Heart right ventricle (tissue), 16 donors: ENCODE measurements at regions not wholly inside any gene's neighbourhood (a gene's known extent, or its start where the extent isn't known, plus 50 kb on each side); places are given as distances from the start of the nearest gene placed in this dataset.
"Not testable (repeated sequence)": the region's sequence is repeated elsewhere in the genome, so short reads cannot be mapped to it uniquely, and the experiment has no call there.

ENCODE experiments used
- ATAC-seq, 8 donors: fragments of 200-7000 bp; cut with Tn5 transposase; one replicate each; pipeline ENCODE4 v1.9.1; 2020; ENCODE audit warnings: mild to moderate bottlenecking in 8 of 8, moderate library complexity in 8 of 8, moderate number of reproducible peaks in 1 of 8
- DNase-seq, 2 donors: peaks; one replicate each; pipeline ENCODE4 v3.0.0-alpha.2; 2020
- H3K27ac ChIP-seq, 10 donors: fragments of 200-600 bp; sonication (generic) in 2 of 10; one replicate each; pipeline versions ENCODE4 v1.5.0 to v1.8.0; 2020 to 2022; ENCODE audit warnings: mild to moderate bottlenecking in 3 of 10
- H3K27me3 ChIP-seq, 7 donors: fragments of 200-600 bp; one replicate each; pipeline ENCODE4 v1.8.0; 2021 to 2022; ENCODE audit warnings: mild to moderate bottlenecking in 2 of 7
- H3K36me3 ChIP-seq, 9 donors: fragments of 200-600 bp; sonication (generic) in 1 of 9; one replicate each; pipeline versions ENCODE4 v1.5.0 to v1.8.0; 2020 to 2022; ENCODE audit warnings: mild to moderate bottlenecking in 2 of 9
- H3K4me1 ChIP-seq, 9 donors: fragments of 200-600 bp; sonication (generic) in 1 of 9; one replicate each; pipeline versions ENCODE4 v1.5.0 to v1.8.0; 2020 to 2022; ENCODE audit warnings: mild to moderate bottlenecking in 4 of 9
- H3K4me3 ChIP-seq, 10 donors: fragments of 200-600 bp; sonication (generic) in 2 of 10; one replicate each; pipeline versions ENCODE4 v1.5.0 to v1.8.0; 2020 to 2022; ENCODE audit warnings: mild to moderate bottlenecking in 7 of 10, moderate library complexity in 2 of 10
- H3K9me3 ChIP-seq, 11 donors: fragments of 200-600 bp in 10 of 11; sonication (generic) in 2 of 11; one replicate each; pipeline versions ENCODE4 v1.5.0 to v1.8.0; 2013 to 2022; ENCODE audit warnings: mild to moderate bottlenecking in 2 of 11, control low read depth in 1 of 11, moderate library complexity in 1 of 11
- CTCF ChIP-seq, 9 donors: fragments of 200-600 bp; sonication (generic) in 2 of 9; IDR thresholded peaks; one replicate each; pipeline versions ENCODE4 v1.5.0 to v1.8.0; 2021 to 2022; ENCODE audit warnings: antibody characterized with exemption in 9 of 9, mild to moderate bottlenecking in 5 of 9, moderate library complexity in 1 of 9
- WGBS, 2 donors: extraction: QIAGEN DNeasy Blood & Tissue Kit; methylation state at CpG; one replicate each; pipeline ENCODE4 v1.1.7; 2013; ENCODE audit warnings: inconsistent platforms in 1 of 2; 5-methylcytosine and 5-hydroxymethylcytosine counted together
- intact Hi-C, 10 donors: fragments of 100-400 bp; cut with DNase I; formaldehyde crosslinking; loops; one replicate each; pipeline versions ENCODE4 v1.11.1 to v1.14.2; 2022
- donor health status: Arrhythmogenic right ventricular cardiomyopathy.
- donor health status: ischemic (EF 13 %, LVEDD 7.1; RV severe dilation, severe dysfunction).
- donor health status: healthy with polysubstance abuse.
- donor health status: DM: no; HTN: yes; CAD: no.
- donor health status: DM: no; HTN: no; CAD: no.
- donor health status: ischemic (EF 25% LVEDD 6.9; RV normal size, moderate dysfunction).
- donor health status: ischemic (EF 25% LVEDD 5.7; RV mildly dilated, moderate dysfunction).
- donor health status: healthy.
- donor health status: DM: yes; HTN: yes; CAD: no.
- donor health status: Ischemic cardiomyopathy.
- donor health status: ischemic (EF 35%, LVEDD 5.7; RV mildly dilated, moderate dysfunction).
- donor health status: nonischemic (EF 11% LVEDD 7.7; RV severe dilation, severe dysfunction).
- donor health status: DM: yes; HTN: yes; CAD: no.
- donor health status: PGD.
- donor health status: ischemic (EF 29% LVEDD 5.4; RV normal size, mild dysfunction).
- donor health status: nonischemic (EF 23%, LVEDD 6.1; RV moderate dilation, normal function).

DNA sequence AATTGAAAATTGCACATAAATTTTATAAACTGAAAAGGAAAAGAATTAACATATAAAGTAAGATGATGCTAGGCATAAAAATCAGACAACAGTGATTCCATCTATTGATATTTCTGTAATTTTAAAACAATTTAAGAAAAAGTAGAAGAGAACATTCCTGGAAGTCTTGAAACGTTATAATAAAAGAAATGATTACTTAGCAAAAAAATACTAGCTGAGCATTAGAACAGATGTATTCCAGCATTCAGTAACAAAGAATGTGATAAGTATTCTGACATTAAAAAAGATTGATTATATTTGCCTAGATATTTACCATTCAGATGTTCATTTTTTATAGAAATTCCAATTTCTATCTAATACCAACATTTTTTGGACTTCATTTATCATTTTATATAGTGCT lies 120.1 kb upstream of the PPP1R9A start:
- H3K27ac ChIP-seq = no peak overlapping the region
- no peak overlapping the region for H3K4me3 ChIP-seq
- H3K9me3 ChIP-seq = peaks cover 0 to 25% (median 7%) of the 10 kb centered on the region in 11 donors
- ATAC-seq (no peak), DNase-seq (no peak)
- intact Hi-C loops = no loop called here
- no peak for TF ChIP-seq CTCF (IDR thresholded peaks at IDR 0.05)
- H3K27me3 ChIP-seq = peaks cover 0 to 4% (median 0%) of the 10 kb centered on the region in 7 donors
- 56 to 63% methylated on average over 1 of the region's 1 CpG for WGBS, 2 donors
- H3K36me3 ChIP-seq = no peaks in the 10 kb centered on the region
- H3K4me1 ChIP-seq = no peaks in the 10 kb centered on the region

- H3K27ac ChIP-seq, ATAC-seq, DNase-seq, intact Hi-C loops, H3K27me3 ChIP-seq, H3K4me3 ChIP-seq, H3K36me3 ChIP-seq, H3K4me1 ChIP-seq: not testable (repeated sequence)
- peaks cover 0 to 25% (median 7%) of the 10 kb centered on the region in 11 donors for H3K9me3 ChIP-seq
- WGBS, 2 donors = 89 to 96% methylated on average over 3 of the region's 3 CpGs
Measured at GRCh38 chr7:94788378-94788777, 119.0 kb upstream of the PPP1R9A start.

DNA sequence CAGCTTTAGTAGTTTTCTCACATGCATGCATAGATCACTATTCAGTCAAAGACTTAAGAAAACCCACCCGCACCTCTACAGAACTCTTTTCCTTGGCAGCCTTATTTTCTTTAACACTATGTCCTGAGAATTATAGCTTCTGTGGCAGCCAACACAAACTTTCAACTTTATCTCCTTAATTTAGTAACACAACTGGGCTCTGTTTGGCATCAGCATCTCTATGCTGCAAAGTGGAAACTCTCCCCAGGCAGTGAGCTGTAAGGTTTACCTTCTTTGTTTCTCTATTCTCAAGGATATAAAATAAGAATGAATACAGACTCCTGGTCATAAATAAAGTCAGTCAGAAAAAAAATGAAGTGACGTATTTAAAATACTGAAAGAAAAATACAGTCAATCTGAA lies 115.2 kb upstream of the PPP1R9A start:
- H3K4me1 ChIP-seq = no peaks in the 10 kb centered on the region
- no peak overlapping the region for H3K4me3 ChIP-seq
- no peak for ATAC-seq
- 78 to 79% methylated on average over 2 of the region's 2 CpGs for WGBS, 2 donors
- H3K27me3 ChIP-seq = peaks cover 0 to 4% (median 0%) of the 10 kb centered on the region in 7 donors
- intact Hi-C loops = no loop called here
- TF ChIP-seq CTCF (IDR thresholded peaks at IDR 0.05) = no peak
- no peak overlapping the region for H3K27ac ChIP-seq
- no peak for DNase-seq
- peaks cover 0 to 7% (median 0%) of the 10 kb centered on the region in 11 donors for H3K9me3 ChIP-seq
- no peaks in the 10 kb centered on the region for H3K36me3 ChIP-seq

GRCh38 chr7:94797404-94797803 lies 110.0 kb upstream of the PPP1R9A start:
- H3K4me3 ChIP-seq, H3K27ac ChIP-seq, DNase-seq, H3K27me3 ChIP-seq, H3K36me3 ChIP-seq, H3K9me3 ChIP-seq, intact Hi-C loops, H3K4me1 ChIP-seq, ATAC-seq: not testable (repeated sequence)
- 92 to 94% methylated on average over 6 of the region's 6 CpGs for WGBS, 2 donors

DNA sequence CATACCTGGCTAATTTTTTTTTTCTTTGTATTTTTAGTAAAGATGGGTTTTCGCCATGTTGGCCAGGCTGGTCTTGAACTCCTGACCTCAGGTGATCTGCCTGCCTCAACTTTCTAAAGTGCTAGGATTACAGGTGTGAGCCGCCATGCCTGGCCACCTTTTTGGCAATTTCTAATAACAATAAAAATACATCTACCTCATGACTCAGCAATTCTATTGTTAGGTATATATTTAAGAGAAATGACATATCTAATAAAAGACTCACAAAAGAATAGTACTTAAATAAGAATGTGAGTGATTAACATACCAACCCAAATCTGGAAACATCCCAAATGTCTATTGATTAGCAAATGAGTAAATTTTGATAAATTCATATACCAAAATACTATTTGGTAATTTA lies 103.6 kb upstream of the PPP1R9A start:
- TF ChIP-seq CTCF (IDR thresholded peaks at IDR 0.05) = no peak
- Histone ChIP-seq H3K27me3 (no peaks in the 10 kb centered on the region), H3K4me1 (no peaks in the 10 kb centered on the region), H3K27ac (no peak overlapping the region), H3K9me3 (peaks cover 0 to 4% (median 0%) of the 10 kb centered on the region in 11 donors), H3K4me3 (no peak overlapping the region), H3K36me3 (no peaks in the 10 kb centered on the region)
- DNase-seq (no peak), ATAC-seq (no peak)
- 96 to 97% methylated on average over 2 of the region's 2 CpGs for WGBS, 2 donors
- intact Hi-C loops = no loop called here

GRCh38 chr7:94808673-94809072 lies 98.7 kb upstream of the PPP1R9A start:
- H3K27ac ChIP-seq, intact Hi-C loops, H3K4me3 ChIP-seq, ATAC-seq, DNase-seq, H3K4me1 ChIP-seq, H3K36me3 ChIP-seq, H3K27me3 ChIP-seq, H3K9me3 ChIP-seq: not testable (repeated sequence)
- WGBS, 2 donors = 79 to 85% methylated on average over 1 of the region's 1 CpG
